ENCODE measurements at regions not wholly inside any gene's neighbourhood (a gene's known extent, or its start where the extent isn't known, plus 50 kb on each side); places are given as distances from the start of the nearest gene placed in this dataset.

DNA sequence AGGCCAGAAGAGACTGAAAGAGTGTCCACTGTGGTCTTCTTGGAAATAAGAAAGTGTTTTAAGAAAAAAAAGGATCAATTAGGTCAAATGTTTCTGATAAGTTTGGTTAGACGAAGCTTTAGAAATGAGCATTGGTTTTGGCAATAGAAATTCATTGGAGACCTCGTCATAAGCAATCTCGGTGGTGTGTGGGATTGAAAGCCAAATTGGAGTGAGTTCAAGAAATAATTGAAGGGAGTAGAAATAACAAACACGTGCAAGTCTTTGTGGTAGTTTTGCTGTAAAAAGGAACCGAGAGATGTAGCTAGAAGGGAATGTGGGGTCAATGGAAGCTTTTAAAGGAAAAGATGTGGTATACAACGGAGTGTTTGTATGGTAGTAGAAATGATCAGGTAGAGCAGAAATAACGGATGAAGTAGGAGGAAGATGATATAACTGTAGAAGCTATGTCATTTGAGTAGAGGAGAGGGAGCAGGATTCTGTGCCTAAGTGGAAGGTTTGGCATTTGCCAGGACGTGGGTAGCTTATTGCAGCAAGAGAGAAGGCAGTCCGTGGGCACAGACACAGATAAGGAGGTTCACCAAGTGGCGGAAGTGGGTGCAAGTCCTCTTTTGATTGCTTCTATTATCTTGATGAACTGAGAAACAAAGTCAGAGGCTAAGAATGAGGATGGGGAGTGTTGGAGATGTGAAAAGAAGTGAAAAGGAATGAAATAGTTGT, 146.2 kb downstream of the DACT1 start:
- Histone ChIP-seq H3K27ac (no peak overlapping the region), H3K4me3 (ENCODE audit: low read depth in 1 of 2, low read length in 1 of 2) (no peak overlapping the region), H3K4me1 (ENCODE audit: control insufficient read depth in 1 of 2, insufficient read depth in 1 of 2, low read depth in 1 of 2, low read length in 1 of 2) (no peaks in the 10 kb centered on the region), H3K9me3 (no peaks in the 10 kb centered on the region), H3K36me3 (no peaks in the 10 kb centered on the region), H3K27me3 (no peaks in the 10 kb centered on the region)
- TF ChIP-seq, protein P1, sequence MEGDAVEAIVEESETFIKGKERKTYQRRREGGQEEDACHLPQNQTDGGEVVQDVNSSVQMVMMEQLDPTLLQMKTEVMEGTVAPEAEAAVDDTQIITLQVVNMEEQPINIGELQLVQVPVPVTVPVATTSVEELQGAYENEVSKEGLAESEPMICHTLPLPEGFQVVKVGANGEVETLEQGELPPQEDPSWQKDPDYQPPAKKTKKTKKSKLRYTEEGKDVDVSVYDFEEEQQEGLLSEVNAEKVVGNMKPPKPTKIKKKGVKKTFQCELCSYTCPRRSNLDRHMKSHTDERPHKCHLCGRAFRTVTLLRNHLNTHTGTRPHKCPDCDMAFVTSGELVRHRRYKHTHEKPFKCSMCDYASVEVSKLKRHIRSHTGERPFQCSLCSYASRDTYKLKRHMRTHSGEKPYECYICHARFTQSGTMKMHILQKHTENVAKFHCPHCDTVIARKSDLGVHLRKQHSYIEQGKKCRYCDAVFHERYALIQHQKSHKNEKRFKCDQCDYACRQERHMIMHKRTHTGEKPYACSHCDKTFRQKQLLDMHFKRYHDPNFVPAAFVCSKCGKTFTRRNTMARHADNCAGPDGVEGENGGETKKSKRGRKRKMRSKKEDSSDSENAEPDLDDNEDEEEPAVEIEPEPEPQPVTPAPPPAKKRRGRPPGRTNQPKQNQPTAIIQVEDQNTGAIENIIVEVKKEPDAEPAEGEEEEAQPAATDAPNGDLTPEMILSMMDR (IDR thresholded peaks at IDR 0.05): no peak

DNA sequence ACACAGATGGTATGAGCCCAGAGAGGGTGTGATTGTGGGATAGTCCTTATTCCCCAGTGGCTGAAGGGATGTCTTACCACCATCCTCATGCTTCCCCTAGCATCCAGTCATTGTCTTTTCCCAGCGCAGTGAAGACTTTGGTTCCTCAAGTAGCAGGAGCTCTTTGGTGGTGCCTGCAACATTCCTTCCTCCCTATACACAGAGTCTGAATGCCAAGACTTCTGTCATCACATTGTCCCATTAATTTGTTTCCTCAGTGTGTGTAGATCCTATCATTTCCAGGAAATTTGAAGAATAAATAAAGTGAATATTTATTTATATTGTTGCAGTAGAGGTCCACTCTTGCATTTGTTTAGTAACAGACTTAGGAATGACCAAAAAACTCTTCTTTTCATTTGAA, 147.2 kb downstream of the DACT1 start:
- H3K9me3 ChIP-seq: no peaks in the 10 kb centered on the region
- H3K4me1 ChIP-seq (ENCODE audit: control insufficient read depth in 1 of 2, insufficient read depth in 1 of 2, low read depth in 1 of 2, low read length in 1 of 2): no peaks in the 10 kb centered on the region
- TF ChIP-seq, protein P1 (IDR thresholded peaks at IDR 0.05): no peak
- no peak overlapping the region for H3K27ac ChIP-seq
- no peaks in the 10 kb centered on the region for H3K27me3 ChIP-seq
- no peak overlapping the region for H3K4me3 ChIP-seq (ENCODE audit: low read depth in 1 of 2, low read length in 1 of 2)
- no peaks in the 10 kb centered on the region for H3K36me3 ChIP-seq

DNA sequence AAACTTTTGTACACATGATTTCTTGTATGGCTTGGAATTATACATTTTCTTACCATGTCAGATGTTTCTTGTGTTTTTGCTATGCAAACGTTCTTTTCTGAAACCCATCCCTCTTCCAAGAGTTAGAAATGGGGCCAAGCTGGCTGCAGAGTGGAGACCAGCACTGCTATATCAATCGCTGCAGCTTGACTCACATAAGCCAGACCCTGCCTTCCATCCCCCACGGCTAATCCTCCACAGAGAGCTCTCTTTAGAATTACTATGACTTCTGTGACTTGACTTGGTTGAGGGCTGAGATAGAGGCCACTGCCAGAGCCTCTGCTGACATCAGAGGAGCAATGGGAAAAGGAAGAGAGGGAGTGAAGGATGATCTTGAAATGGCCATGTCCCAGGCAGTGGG, 147.9 kb downstream of the DACT1 start:
- Histone ChIP-seq H3K27ac (no peak overlapping the region), H3K27me3 (no peaks in the 10 kb centered on the region), H3K36me3 (no peaks in the 10 kb centered on the region), H3K9me3 (no peaks in the 10 kb centered on the region), H3K4me3 (ENCODE audit: low read depth in 1 of 2, low read length in 1 of 2) (no peak overlapping the region), H3K4me1 (ENCODE audit: control insufficient read depth in 1 of 2, insufficient read depth in 1 of 2, low read depth in 1 of 2, low read length in 1 of 2) (no peaks in the 10 kb centered on the region)
- TF ChIP-seq, protein P1 (IDR thresholded peaks at IDR 0.05): no peak

DNA sequence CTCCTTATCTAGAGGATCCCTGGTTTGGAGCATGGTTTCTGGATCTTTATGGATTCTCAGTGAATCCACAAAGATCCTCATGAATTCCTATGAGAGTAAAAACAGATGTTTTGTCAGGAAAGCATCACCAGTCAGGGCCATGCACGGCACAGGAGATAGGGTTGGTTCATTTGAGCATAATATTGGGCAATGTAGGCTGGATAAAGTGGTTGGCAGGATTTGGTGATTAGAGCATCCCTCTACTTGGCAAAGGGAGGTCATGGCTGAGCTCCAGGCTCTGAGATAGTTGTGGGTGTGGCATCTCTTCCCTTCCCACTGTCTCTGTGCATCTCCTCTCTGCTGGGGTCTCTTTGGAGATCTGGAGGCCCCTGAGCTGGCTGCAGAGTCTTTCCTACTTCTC, 149.8 kb downstream of the DACT1 start:
- H3K27ac ChIP-seq: no peak overlapping the region

DNA sequence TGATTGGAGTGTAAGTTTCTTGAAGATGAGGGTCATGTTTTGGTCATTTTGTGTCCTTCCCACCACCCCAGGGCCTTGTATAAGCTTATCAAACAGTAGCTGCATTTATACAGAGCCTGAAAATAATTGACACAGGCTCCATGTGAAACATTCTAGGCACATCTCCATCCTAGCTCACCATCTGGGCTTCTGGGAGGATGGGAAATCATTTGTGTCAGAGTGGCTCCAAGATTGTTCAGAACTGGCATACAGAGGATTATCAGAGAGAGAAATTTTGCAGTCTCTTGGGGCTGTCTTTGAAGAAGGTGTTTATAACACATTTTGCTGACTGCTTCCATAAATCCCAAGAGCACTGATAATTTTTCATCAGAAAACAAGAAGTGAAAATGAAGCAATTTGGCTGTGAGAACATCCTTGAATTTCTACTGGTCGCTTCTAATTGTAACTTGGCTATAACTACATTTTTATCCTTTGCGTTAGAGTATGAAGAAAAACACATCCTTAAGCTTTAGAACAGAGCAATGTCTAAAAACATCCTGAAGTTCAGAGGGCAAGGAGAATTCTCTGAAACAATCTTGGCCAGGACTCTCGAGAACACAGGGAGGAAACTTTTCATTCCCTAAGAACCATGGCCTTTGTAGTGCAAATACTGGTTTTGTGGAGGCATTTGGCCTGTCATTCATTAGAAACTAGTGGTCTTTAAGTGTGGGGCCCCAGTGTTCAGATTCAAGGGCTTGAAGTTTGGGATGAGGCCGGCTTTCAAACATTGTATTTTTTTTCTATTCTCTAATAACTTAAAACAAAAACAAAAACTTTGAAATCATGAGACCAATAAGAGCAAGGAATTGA, 151.1 kb downstream of the DACT1 start:
- H3K27me3 ChIP-seq: no peaks in the 10 kb centered on the region
- TF ChIP-seq, protein P1 (IDR thresholded peaks at IDR 0.05): no peak

More for the DNA sequence above, 149.8 kb downstream of the DACT1 start:
- Histone ChIP-seq H3K9me3 (no peaks in the 10 kb centered on the region), H3K27me3 (no peaks in the 10 kb centered on the region), H3K4me3 (ENCODE audit: low read depth in 1 of 2, low read length in 1 of 2) (no peak overlapping the region), H3K4me1 (ENCODE audit: control insufficient read depth in 1 of 2, insufficient read depth in 1 of 2, low read depth in 1 of 2, low read length in 1 of 2) (no peaks in the 10 kb centered on the region), H3K36me3 (no peaks in the 10 kb centered on the region)
- TF ChIP-seq, protein P1 (IDR thresholded peaks at IDR 0.05): no peak

More for the DNA sequence above, 151.1 kb downstream of the DACT1 start:
- Histone ChIP-seq H3K9me3 (no peaks in the 10 kb centered on the region), H3K4me3 (ENCODE audit: low read depth in 1 of 2, low read length in 1 of 2) (no peak overlapping the region), H3K4me1 (ENCODE audit: control insufficient read depth in 1 of 2, insufficient read depth in 1 of 2, low read depth in 1 of 2, low read length in 1 of 2) (no peaks in the 10 kb centered on the region), H3K27ac (no peak overlapping the region), H3K36me3 (no peaks in the 10 kb centered on the region)
